ENCODE measurements at regions not wholly inside any gene's neighbourhood (a gene's known extent, or its start where the extent isn't known, plus 50 kb on each side); places are given as distances from the start of the nearest gene placed in this dataset.
A peak's percentile ranks its signal among the peaks of the same experiment; 100 is the strongest.

DNA sequence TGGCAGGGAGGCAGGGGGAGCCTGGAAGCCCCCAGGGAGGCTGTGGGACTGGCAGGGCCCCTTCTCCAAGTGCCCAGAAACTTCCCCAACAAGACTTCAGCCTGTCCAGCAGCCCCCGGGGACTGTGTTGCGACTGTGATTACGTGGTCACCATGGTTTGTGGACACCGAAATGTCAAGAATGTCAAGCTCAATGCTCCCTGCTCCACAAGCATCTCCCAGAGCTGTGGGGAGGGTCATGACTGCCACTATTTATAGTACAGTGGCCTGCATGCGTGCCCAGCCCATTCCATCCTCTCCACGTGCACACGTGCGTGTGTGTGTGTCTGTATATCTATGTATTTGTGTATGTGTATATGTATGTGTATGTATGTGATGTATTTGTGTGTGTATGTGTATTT is 93.8 kb upstream of the MBOAT2 start:
- DNase-seq = no peak
- 86 to 92% methylated on average over 8 of the region's 8 CpGs for WGBS, 2 donors
- Histone ChIP-seq H3K4me1 (peaks cover 12 to 22% (median 16%) of the 10 kb centered on the region in 4 donors), H3K9me3 (no peaks in the 10 kb centered on the region), H3K27ac (peak overlapping the region in 1 of 4 donors; percentile 64), H3K27me3 (no peaks in the 10 kb centered on the region), H3K36me3 (no peaks in the 10 kb centered on the region), H3K4me3 (no peak overlapping the region)
- ATAC-seq (ENCODE audit: low FRiP score in 2 of 2) = no peak
- TF ChIP-seq, protein P1, sequence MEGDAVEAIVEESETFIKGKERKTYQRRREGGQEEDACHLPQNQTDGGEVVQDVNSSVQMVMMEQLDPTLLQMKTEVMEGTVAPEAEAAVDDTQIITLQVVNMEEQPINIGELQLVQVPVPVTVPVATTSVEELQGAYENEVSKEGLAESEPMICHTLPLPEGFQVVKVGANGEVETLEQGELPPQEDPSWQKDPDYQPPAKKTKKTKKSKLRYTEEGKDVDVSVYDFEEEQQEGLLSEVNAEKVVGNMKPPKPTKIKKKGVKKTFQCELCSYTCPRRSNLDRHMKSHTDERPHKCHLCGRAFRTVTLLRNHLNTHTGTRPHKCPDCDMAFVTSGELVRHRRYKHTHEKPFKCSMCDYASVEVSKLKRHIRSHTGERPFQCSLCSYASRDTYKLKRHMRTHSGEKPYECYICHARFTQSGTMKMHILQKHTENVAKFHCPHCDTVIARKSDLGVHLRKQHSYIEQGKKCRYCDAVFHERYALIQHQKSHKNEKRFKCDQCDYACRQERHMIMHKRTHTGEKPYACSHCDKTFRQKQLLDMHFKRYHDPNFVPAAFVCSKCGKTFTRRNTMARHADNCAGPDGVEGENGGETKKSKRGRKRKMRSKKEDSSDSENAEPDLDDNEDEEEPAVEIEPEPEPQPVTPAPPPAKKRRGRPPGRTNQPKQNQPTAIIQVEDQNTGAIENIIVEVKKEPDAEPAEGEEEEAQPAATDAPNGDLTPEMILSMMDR (IDR thresholded peaks at IDR 0.05) = no peak
- no peak for TF ChIP-seq POLR2A (IDR thresholded peaks at IDR 0.05)
- TF ChIP-seq EP300 (IDR thresholded peaks at IDR 0.05) = no peak
- TF ChIP-seq POLR2AphosphoS5 (IDR thresholded peaks at IDR 0.05) = no peak

DNA sequence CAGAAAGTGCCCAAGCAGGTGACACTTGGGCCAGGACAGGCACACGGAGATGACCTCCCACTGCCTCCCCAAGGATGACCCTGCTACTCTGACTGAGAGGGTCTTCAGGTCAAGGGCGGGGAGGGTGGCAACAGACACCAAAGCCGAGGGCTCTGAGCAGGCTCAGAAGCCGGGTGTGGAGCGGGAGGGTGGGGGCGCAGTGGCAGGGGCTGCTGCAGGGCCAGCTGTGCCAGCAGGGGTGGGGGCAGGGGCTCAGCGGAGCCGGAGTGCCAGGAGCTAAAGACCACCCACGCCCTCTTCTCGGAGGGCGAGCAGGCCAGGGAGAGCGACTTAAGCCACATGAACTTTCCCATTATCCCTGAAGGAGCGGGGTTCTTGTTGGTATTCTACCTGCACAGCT is 93.3 kb upstream of the MBOAT2 start:
- H3K27ac ChIP-seq = peak overlapping the region in 3 of 4 donors; percentile 48 to 73 (median 64)
- no peak for ATAC-seq (ENCODE audit: low FRiP score in 2 of 2)
- no peak overlapping the region for H3K4me3 ChIP-seq
- peak in 1 of 2 donors; percentile 60 for DNase-seq
- H3K4me1 ChIP-seq = peaks cover 12 to 22% (median 16%) of the 10 kb centered on the region in 4 donors
- H3K27me3 ChIP-seq = no peaks in the 10 kb centered on the region
- H3K9me3 ChIP-seq = no peaks in the 10 kb centered on the region
- TF ChIP-seq EP300 (IDR thresholded peaks at IDR 0.05) (no peak), POLR2AphosphoS5 (IDR thresholded peaks at IDR 0.05) (no peak), POLR2A (IDR thresholded peaks at IDR 0.05) (no peak)
- TF ChIP-seq, protein P1 (IDR thresholded peaks at IDR 0.05) = no peak
- H3K36me3 ChIP-seq = no peaks in the 10 kb centered on the region
- WGBS, 2 donors = 96 to 98% methylated on average over 13 of the region's 13 CpGs

GRCh38 chr2:9095690-9096089 is 92.2 kb upstream of the MBOAT2 start:
- H3K9me3 ChIP-seq = no peaks in the 10 kb centered on the region
- TF ChIP-seq, protein P1 (IDR thresholded peaks at IDR 0.05) = peak in 5 of 6 experiments; percentile 7 to 46 (median 25)
- TF ChIP-seq POLR2A (IDR thresholded peaks at IDR 0.05) = no peak
- peak in 1 of 2 donors; percentile 44 for TF ChIP-seq POLR2AphosphoS5 (IDR thresholded peaks at IDR 0.05)
- no peak for TF ChIP-seq EP300 (IDR thresholded peaks at IDR 0.05)
- H3K4me3 ChIP-seq = peak overlapping the region in 2 of 4 donors; percentile 11 to 26
- H3K4me1 ChIP-seq = peaks cover 12 to 22% (median 16%) of the 10 kb centered on the region in 4 donors
- peak overlapping the region; percentile 18 to 73 (median 58) for H3K27ac ChIP-seq
- H3K36me3 ChIP-seq = no peaks in the 10 kb centered on the region
- ATAC-seq (ENCODE audit: low FRiP score in 2 of 2) = peak; percentile 70 to 73
- H3K27me3 ChIP-seq = no peaks in the 10 kb centered on the region
- peak; percentile 72 to 87 for DNase-seq
- 2 to 13% methylated on average over 10 to 21 of the region's 21 CpGs for WGBS, 2 donors

DNA sequence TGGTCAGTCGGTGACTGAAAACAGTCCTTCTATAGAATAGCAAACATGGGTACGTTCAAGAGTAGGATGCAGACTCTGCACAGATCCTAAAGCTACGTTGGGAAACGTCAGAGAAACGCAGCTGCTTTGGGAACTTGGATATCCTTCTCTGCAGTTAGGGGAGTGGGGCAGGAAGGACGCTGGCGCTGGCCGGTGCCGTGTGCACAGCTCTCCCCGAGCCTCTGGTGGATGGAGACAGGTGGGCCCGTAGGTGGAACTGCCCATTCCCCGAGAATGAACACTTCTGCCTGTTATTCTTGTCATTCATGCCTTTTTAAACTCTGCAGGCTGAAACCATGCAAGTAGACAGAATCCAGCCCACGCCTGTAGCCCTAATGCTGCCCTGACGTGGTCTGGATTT is 91.7 kb upstream of the MBOAT2 start:
- TF ChIP-seq EP300 (IDR thresholded peaks at IDR 0.05) (no peak), POLR2A (IDR thresholded peaks at IDR 0.05) (no peak), POLR2AphosphoS5 (IDR thresholded peaks at IDR 0.05) (no peak)
- TF ChIP-seq, protein P1 (IDR thresholded peaks at IDR 0.05) = no peak
- peaks cover 12 to 22% (median 16%) of the 10 kb centered on the region in 4 donors for H3K4me1 ChIP-seq
- DNase-seq (peak in 1 of 2 donors; percentile 50), ATAC-seq (ENCODE audit: low FRiP score in 2 of 2) (peak in 1 of 2 donors; percentile 4)
- WGBS, 2 donors = 56 to 67% methylated on average over 14 of the region's 14 CpGs
- H3K4me3 ChIP-seq = peak overlapping the region in 2 of 4 donors; percentile 11 to 26
- H3K27me3 ChIP-seq = no peaks in the 10 kb centered on the region
- H3K9me3 ChIP-seq = no peaks in the 10 kb centered on the region
- H3K27ac ChIP-seq = peak overlapping the region; percentile 12 to 73 (median 41)
- H3K36me3 ChIP-seq = no peaks in the 10 kb centered on the region

DNA sequence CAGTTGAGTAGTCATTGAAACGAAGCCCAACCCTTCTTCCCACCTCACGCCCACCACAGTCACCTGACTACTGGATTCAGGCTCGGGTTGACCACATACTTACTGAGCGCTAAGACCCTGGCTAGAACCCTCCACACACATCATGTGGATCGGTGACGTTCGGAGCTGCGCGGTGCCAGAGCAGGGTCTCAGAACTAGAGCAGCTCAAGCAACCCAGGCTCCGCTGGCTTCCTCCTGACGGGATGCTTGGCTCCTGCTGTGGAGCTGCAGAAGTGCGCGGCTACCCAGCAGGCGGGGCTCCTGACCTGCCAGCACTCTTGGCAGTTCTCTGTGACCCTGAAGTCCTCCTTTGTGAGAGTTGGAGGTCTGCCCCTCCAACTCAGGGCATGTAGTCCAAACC is 90.6 kb upstream of the MBOAT2 start:
- DNase-seq = peak in 1 of 2 donors; percentile 38
- Histone ChIP-seq H3K4me1 (peaks cover 12 to 22% (median 16%) of the 10 kb centered on the region in 4 donors), H3K27ac (no peak overlapping the region), H3K36me3 (no peaks in the 10 kb centered on the region), H3K27me3 (no peaks in the 10 kb centered on the region), H3K9me3 (no peaks in the 10 kb centered on the region), H3K4me3 (no peak overlapping the region)
- TF ChIP-seq POLR2A (IDR thresholded peaks at IDR 0.05) (no peak), POLR2AphosphoS5 (IDR thresholded peaks at IDR 0.05) (no peak), EP300 (IDR thresholded peaks at IDR 0.05) (no peak)
- TF ChIP-seq, protein P1 (IDR thresholded peaks at IDR 0.05) = no peak
- ATAC-seq (ENCODE audit: low FRiP score in 2 of 2) = no peak
- WGBS, 2 donors = 87 to 93% methylated on average over 8 to 14 of the region's 14 CpGs

Measured in upper lobe of left lung (tissue), 6 donors.